ENCODE measurements at regions not wholly inside any gene's neighbourhood (a gene's known extent, or its start where the extent isn't known, plus 50 kb on each side); places are given as distances from the start of the nearest gene placed in this dataset.

DNA sequence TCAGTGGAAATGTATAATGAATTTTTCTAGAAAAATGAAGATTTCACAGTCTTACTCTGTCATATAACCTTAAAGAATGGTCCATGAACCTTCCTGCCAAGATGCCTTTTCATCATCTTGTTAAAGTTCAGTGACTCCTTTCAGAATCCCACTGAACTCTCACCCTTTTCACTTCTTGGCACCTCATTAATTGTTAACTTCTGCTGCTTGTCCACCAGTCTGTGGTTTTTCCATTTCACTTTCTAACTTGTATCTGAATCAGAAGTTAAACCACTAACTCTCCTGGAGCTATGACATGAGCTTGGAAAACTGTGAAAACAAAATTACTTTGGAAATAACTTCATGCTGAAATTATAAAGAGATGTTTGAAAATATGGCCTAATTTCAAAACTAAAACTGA, 281.2 kb upstream of the ALCAM start:
- ATAC-seq (no peak), FAIRE-seq (no peak), DNase-seq (ENCODE audit: low read depth in 1 of 2, low spot score in 1 of 2) (no peak)
- Histone ChIP-seq H3K9me3 (no peaks in the 10 kb centered on the region), H3K4me1 (no peaks in the 10 kb centered on the region), H3K4me3 (no peak overlapping the region), H3K27ac (no peak overlapping the region), H3K4me2 (no peak overlapping the region)
- TF ChIP-seq, protein P1, sequence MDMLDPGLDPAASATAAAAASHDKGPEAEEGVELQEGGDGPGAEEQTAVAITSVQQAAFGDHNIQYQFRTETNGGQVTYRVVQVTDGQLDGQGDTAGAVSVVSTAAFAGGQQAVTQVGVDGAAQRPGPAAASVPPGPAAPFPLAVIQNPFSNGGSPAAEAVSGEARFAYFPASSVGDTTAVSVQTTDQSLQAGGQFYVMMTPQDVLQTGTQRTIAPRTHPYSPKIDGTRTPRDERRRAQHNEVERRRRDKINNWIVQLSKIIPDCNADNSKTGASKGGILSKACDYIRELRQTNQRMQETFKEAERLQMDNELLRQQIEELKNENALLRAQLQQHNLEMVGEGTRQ (IDR thresholded peaks at IDR 0.05): no peak
- TF ChIP-seq, protein P2, sequence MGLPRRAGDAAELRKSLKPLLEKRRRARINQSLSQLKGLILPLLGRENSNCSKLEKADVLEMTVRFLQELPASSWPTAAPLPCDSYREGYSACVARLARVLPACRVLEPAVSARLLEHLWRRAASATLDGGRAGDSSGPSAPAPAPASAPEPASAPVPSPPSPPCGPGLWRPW (IDR thresholded peaks at IDR 0.05): no peak
- TF ChIP-seq ZNF302 (CRISPR knock-in tag; IDR thresholded peaks at IDR 0.05) (no peak), JUN (IDR thresholded peaks at IDR 0.05) (no peak), TFCP2L1 (CRISPR knock-in tag; IDR thresholded peaks at IDR 0.05) (no peak), CHD4 (IDR thresholded peaks at IDR 0.05; ENCODE audit: borderline replicate concordance) (no peak), BHLHE40 (IDR thresholded peaks at IDR 0.05; ENCODE audit: low read depth, low read length) (no peak), RARB (CRISPR knock-in tag; IDR thresholded peaks at IDR 0.05) (no peak), FOSL2 (IDR thresholded peaks at IDR 0.05) (no peak), FOSL2 (CRISPR knock-in tag; IDR thresholded peaks at IDR 0.05) (no peak), HOXB13 (CRISPR knock-in tag; IDR thresholded peaks at IDR 0.05; ENCODE audit: low read depth) (no peak), HEYL (CRISPR knock-in tag; IDR thresholded peaks at IDR 0.05) (no peak)
- TF ChIP-seq, protein P3, sequence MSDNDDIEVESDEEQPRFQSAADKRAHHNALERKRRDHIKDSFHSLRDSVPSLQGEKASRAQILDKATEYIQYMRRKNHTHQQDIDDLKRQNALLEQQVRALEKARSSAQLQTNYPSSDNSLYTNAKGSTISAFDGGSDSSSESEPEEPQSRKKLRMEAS (IDR thresholded peaks at IDR 0.05): no peak
- CTCF ChIA-PET: no interaction called here
- POLR2A ChIA-PET: no interaction called here

DNA sequence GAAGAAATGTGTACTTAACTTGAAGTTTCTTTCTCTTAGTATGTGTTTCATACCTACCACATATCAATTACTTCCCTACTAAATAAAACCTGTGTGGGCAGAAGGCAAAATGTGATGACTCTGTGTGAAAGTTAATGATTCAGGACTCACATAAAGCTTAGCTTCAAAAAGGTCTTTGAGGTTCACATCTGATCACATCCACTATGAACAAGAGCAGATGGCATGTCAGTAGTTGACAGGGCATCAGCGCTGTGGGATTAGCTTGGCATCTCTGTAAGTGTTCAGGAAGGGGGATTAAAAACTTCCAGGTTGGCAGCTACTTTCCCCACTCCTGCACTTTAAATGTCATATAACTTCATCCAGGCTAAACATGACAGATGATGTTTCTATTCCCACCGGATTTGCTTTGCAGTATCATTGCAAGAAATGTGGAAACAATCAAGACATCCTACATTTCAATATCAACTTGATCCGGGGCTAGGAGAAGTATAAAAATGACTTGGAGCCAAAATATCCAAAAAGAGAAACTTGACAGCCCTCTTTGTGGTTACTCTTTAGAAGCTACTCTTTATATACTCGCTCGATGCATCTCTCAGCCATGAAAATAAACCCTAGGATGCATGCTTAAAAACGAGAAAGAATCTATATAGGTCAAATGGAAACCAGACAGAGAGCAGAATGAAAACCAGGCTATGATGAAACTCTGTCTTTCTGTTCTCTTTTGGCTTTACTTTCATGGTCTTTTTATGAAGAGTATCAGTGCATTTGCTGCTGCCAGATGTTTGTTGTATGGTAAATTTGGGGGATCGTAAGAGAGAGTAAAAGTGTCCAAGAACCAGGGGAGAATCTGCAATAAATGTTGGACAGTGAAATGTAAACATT, 273.1 kb upstream of the ALCAM start:
- Histone ChIP-seq H3K9me3 (0 out of 3 replicates have a peak, but pooled peaks cover 3% of the 10 kb centered on the region), H3K4me1 (no peaks in the 10 kb centered on the region), H3K4me3 (no peak overlapping the region), H3K27ac (no peak overlapping the region), H3K4me2 (no peak overlapping the region)
- ChIA-PET CTCF (no interaction called here), POLR2A (interaction anchor here (0.6 kb wide), 1 partner anchor 706 kb away, joined by 3 read pairs; no protein-coding TSS in a partner anchor)
- FAIRE-seq (no peak), ATAC-seq (no peak), DNase-seq (ENCODE audit: low read depth in 1 of 2, low spot score in 1 of 2) (no peak)
- 26% methylated on average over 7 of the region's 7 CpGs for WGBS (ENCODE audit: missing lambda C conversion rate)
- TF ChIP-seq TFCP2L1 (CRISPR knock-in tag; IDR thresholded peaks at IDR 0.05) (no peak), POLR2AphosphoS2 (conservative IDR thresholded peaks at IDR 0.05; ENCODE audit: low read length) (no peak)

DNA sequence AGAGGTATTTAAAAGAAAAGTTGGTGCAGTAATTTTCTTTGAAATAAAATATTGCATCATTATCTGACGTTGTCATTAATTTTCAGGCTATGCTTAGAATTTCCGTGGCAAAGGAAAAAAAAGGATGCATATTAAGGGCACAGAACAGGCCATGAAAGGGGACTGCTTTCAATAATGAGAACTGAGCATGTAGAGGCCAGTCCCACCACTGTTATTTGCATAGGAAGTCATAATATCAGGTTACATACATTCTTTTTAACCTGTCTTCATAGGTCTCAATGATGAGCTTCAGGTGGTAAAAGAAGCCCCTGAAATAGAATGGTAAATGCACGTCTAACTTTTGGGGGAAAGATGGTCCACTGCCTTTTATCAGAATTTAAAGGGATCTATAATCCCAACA, 272.1 kb upstream of the ALCAM start:
- FAIRE-seq (no peak), ATAC-seq (no peak), DNase-seq (ENCODE audit: low read depth in 1 of 2, low spot score in 1 of 2) (no peak)
- ChIA-PET POLR2A (no interaction called here), CTCF (interaction anchor here (1.2 kb wide), 1 partner anchor 8 kb away, joined by 4 read pairs; no protein-coding TSS in a partner anchor)
- Histone ChIP-seq H3K4me3 (no peak overlapping the region), H3K4me1 (no peaks in the 10 kb centered on the region), H3K9me3 (0 out of 3 replicates have a peak, but pooled peaks cover 3% of the 10 kb centered on the region), H3K27ac (no peak overlapping the region), H3K4me2 (no peak overlapping the region)
- 39% methylated on average over 3 of the region's 3 CpGs for WGBS (ENCODE audit: missing lambda C conversion rate)
- TF ChIP-seq PHF8 (IDR thresholded peaks at IDR 0.05; ENCODE audit: borderline replicate concordance, low read depth) (no peak), RNF2 (IDR thresholded peaks at IDR 0.05; ENCODE audit: borderline replicate concordance, low read depth) (no peak), NR3C1 (IDR thresholded peaks at IDR 0.05) (no peak), ZSCAN20 (CRISPR knock-in tag; IDR thresholded peaks at IDR 0.05) (no peak), TP53 (CRISPR knock-in tag; IDR thresholded peaks at IDR 0.05) (no peak), RFX5 (IDR thresholded peaks at IDR 0.05) (no peak), EP300 (IDR thresholded peaks at IDR 0.05) (no peak), ZC3H11A (IDR thresholded peaks at IDR 0.05) (no peak), MAFK (IDR thresholded peaks at IDR 0.05; ENCODE audit: partially characterized antibody) (no peak)
- TF ChIP-seq, protein P4, sequence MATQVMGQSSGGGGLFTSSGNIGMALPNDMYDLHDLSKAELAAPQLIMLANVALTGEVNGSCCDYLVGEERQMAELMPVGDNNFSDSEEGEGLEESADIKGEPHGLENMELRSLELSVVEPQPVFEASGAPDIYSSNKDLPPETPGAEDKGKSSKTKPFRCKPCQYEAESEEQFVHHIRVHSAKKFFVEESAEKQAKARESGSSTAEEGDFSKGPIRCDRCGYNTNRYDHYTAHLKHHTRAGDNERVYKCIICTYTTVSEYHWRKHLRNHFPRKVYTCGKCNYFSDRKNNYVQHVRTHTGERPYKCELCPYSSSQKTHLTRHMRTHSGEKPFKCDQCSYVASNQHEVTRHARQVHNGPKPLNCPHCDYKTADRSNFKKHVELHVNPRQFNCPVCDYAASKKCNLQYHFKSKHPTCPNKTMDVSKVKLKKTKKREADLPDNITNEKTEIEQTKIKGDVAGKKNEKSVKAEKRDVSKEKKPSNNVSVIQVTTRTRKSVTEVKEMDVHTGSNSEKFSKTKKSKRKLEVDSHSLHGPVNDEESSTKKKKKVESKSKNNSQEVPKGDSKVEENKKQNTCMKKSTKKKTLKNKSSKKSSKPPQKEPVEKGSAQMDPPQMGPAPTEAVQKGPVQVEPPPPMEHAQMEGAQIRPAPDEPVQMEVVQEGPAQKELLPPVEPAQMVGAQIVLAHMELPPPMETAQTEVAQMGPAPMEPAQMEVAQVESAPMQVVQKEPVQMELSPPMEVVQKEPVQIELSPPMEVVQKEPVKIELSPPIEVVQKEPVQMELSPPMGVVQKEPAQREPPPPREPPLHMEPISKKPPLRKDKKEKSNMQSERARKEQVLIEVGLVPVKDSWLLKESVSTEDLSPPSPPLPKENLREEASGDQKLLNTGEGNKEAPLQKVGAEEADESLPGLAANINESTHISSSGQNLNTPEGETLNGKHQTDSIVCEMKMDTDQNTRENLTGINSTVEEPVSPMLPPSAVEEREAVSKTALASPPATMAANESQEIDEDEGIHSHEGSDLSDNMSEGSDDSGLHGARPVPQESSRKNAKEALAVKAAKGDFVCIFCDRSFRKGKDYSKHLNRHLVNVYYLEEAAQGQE (IDR thresholded peaks at IDR 0.05): no peak

All from A549 (cell line).